GM23338 (cell line): ENCODE measurements at regions not wholly inside any gene's neighbourhood (a gene's known extent, or its start where the extent isn't known, plus 50 kb on each side); places are given as distances from the start of the nearest gene placed in this dataset.

Source experiments
- CREB1 ChIP-seq: fragments of 250-450 bp; sonication (Bioruptor Pico); IDR thresholded peaks from 2 replicates; pipeline ENCODE4 v1.5.0; 2020; ENCODE audit warnings: low read depth, mild to moderate bottlenecking, moderate library complexity
- EZH2 ChIP-seq: fragments of 200-600 bp; sonication (generic); IDR thresholded peaks from one replicate; pipeline ENCODE4 v1.8.0; 2017; ENCODE audit warnings: antibody characterized with exemption, mild to moderate bottlenecking, low read depth; ENCODE audit not compliant: unreplicated experiment
- POLR2AphosphoS5 ChIP-seq: IDR thresholded peaks from 2 replicates; pipeline ENCODE4 v1.6.1; 2016; ENCODE audit warnings: antibody characterized with exemption, low read depth
- STAT1 ChIP-seq: IDR thresholded peaks from one replicate; pipeline ENCODE4 v1.6.1; 2016; ENCODE audit warnings: antibody characterized with exemption; ENCODE audit not compliant: unreplicated experiment
- TF ChIP-seq, protein P1 (sequence below), 2 experiments: fragments of 200-600 bp in 1 of 2; sonication (generic) in 1 of 2; conservative IDR thresholded peaks; 2 replicates each; pipeline versions ENCODE4 v1.5.1 to v1.6.1; 2016 to 2017; ENCODE audit warnings: antibody characterized with exemption in 2 of 2, low read depth in 2 of 2, mild to moderate bottlenecking in 2 of 2, moderate library complexity in 1 of 2
- TF ChIP-seq, protein P2 (sequence below): IDR thresholded peaks from one replicate; pipeline ENCODE4 v1.6.1; 2018; ENCODE audit warnings: antibody characterized with exemption; ENCODE audit not compliant: unreplicated experiment

DNA sequence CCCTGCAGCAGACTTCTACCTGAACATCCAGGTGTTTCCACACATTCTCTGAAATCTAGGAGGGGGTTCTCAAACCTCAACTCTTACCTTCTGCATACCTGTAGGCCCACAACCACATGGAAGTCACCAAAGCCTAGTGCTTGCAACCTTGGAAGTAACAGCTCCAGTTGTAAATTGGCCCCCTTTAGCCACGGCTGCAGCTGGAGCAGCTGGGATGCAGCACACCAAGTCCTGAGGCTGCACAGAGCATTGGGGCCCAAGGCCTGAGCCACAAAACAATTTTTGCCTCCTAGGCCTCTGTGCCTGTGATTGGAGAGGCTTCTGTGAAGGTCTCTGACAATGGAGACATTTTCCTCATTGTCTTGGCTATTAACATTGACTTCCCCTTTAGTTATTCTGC is 772.4 kb upstream of the INTU start:
- TF ChIP-seq, protein P1, sequence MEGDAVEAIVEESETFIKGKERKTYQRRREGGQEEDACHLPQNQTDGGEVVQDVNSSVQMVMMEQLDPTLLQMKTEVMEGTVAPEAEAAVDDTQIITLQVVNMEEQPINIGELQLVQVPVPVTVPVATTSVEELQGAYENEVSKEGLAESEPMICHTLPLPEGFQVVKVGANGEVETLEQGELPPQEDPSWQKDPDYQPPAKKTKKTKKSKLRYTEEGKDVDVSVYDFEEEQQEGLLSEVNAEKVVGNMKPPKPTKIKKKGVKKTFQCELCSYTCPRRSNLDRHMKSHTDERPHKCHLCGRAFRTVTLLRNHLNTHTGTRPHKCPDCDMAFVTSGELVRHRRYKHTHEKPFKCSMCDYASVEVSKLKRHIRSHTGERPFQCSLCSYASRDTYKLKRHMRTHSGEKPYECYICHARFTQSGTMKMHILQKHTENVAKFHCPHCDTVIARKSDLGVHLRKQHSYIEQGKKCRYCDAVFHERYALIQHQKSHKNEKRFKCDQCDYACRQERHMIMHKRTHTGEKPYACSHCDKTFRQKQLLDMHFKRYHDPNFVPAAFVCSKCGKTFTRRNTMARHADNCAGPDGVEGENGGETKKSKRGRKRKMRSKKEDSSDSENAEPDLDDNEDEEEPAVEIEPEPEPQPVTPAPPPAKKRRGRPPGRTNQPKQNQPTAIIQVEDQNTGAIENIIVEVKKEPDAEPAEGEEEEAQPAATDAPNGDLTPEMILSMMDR (conservative IDR thresholded peaks at IDR 0.05; ENCODE audit: low read depth in 2 of 2) = no peak
- TF ChIP-seq, protein P2, sequence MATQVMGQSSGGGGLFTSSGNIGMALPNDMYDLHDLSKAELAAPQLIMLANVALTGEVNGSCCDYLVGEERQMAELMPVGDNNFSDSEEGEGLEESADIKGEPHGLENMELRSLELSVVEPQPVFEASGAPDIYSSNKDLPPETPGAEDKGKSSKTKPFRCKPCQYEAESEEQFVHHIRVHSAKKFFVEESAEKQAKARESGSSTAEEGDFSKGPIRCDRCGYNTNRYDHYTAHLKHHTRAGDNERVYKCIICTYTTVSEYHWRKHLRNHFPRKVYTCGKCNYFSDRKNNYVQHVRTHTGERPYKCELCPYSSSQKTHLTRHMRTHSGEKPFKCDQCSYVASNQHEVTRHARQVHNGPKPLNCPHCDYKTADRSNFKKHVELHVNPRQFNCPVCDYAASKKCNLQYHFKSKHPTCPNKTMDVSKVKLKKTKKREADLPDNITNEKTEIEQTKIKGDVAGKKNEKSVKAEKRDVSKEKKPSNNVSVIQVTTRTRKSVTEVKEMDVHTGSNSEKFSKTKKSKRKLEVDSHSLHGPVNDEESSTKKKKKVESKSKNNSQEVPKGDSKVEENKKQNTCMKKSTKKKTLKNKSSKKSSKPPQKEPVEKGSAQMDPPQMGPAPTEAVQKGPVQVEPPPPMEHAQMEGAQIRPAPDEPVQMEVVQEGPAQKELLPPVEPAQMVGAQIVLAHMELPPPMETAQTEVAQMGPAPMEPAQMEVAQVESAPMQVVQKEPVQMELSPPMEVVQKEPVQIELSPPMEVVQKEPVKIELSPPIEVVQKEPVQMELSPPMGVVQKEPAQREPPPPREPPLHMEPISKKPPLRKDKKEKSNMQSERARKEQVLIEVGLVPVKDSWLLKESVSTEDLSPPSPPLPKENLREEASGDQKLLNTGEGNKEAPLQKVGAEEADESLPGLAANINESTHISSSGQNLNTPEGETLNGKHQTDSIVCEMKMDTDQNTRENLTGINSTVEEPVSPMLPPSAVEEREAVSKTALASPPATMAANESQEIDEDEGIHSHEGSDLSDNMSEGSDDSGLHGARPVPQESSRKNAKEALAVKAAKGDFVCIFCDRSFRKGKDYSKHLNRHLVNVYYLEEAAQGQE = no peak
- TF ChIP-seq POLR2AphosphoS5 (no peak), STAT1 (no peak), CREB1 (CRISPR knock-in tag) (no peak), EZH2 (no peak)
